Uterus (tissue), 3 donors: ENCODE measurements at regions not wholly inside any gene's neighbourhood (a gene's known extent, or its start where the extent isn't known, plus 50 kb on each side); places are given as distances from the start of the nearest gene placed in this dataset. TPM values are rescaled to one million over a fixed set of nuclear protein-coding genes. Genes with fewer than 3 reads are reported as not detected.

Experiments used
- DNase-seq, 2 donors: peaks; one replicate each; pipeline ENCODE4 v3.0.0-alpha.2; 2019 to 2020
- H3K27ac ChIP-seq, 2 donors: fragments of 200-600 bp; sonication (generic); 1 replicate in 1 of 2; 2 replicates in 1 of 2; pipeline ENCODE4 v1.5.1; 2016 to 2018
- H3K27me3 ChIP-seq, 2 donors: fragments of 200-600 bp; sonication (generic); one replicate each; pipeline ENCODE4 v1.5.1; 2018 to 2019; ENCODE audit warnings: control low read depth in 1 of 2
- H3K36me3 ChIP-seq, 2 donors: fragments of 200-600 bp; sonication (generic); one replicate each; pipeline ENCODE4 v1.5.1; 2019; ENCODE audit warnings: control low read depth in 1 of 2
- H3K4me1 ChIP-seq, 2 donors: fragments of 200-600 bp; sonication (generic); one replicate each; pipeline ENCODE4 v1.5.1; 2018 to 2019; ENCODE audit warnings: control low read depth in 1 of 2
- H3K4me3 ChIP-seq, 2 donors: fragments of 200-600 bp; sonication (generic); 1 replicate in 1 of 2; 2 replicates in 1 of 2; pipeline ENCODE4 v1.5.1; 2018 to 2019; ENCODE audit warnings: mild to moderate bottlenecking in 1 of 2
- H3K9me3 ChIP-seq, 2 donors: fragments of 200-600 bp; sonication (generic); one replicate each; pipeline ENCODE4 v1.5.1; 2019; ENCODE audit warnings: control low read depth in 1 of 2
- CTCF ChIP-seq, 4 experiments: fragments of 200-600 bp in 2 of 4; fragments of 450-650 bp in 2 of 4; sonication (generic) in 2 of 4; IDR thresholded peaks; one replicate each; pipeline ENCODE4 v1.5.1; 2016 to 2019; ENCODE audit warnings: antibody characterized with exemption in 4 of 4, mild to moderate bottlenecking in 2 of 4, moderate library complexity in 1 of 4
- POLR2A ChIP-seq, 2 donors: fragments of 450-650 bp; IDR thresholded peaks; one replicate each; pipeline ENCODE4 v1.6.1; 2016; ENCODE audit warnings: antibody characterized with exemption in 2 of 2, mild to moderate bottlenecking in 1 of 2, moderate library complexity in 1 of 2
- intact Hi-C: fragments of 100-400 bp; cut with DNase I; formaldehyde crosslinking; loops from one replicate; pipeline ENCODE4 v1.15.1; 2023; ENCODE audit warnings: low total_unique reads
- microRNA counts, 2 donors: library from miRNA; unstranded; fragments of <30 nt; microRNA quantifications; one replicate each; lab custom pipeline; 2016 to 2017
- microRNA-seq: library from miRNA; unstranded; fragments of <30 nt; microRNA quantifications from one replicate; pipeline ENCODE4, GENCODE V29; 2016; ENCODE audit warnings: borderline microRNAs expressed, borderline replicate concordance
- small RNA-seq: library from RNA; depleted of rRNA; stranded (forward); fragments of <200 nt; gene quantifications from one replicate; pipeline ENCODE3, GENCODE V24; 2016
- donor health status: DM: yes; HTN: yes; CAD: no.

DNA sequence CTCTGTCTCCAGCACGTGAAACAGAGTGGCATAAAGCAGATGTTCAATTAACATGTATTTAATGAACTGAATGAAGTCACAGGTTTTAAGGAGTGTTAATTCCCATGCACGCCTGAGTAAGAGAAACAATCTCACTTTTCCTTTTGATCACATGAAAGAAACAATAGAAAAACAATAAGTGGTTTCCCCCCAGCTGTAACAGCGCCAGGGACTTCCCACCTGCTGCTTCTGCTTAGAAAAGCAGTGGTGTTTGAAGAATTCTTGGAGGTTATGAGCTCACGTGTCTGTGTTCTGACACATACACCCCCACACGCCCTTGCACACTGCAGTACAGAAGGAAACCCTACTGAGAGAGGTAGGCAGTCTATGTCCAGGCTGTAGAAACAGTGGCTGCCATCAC is 51.3 kb upstream of the FRMD4A start:
- Histone ChIP-seq H3K27me3 (no peaks in the 10 kb centered on the region), H3K36me3 (no peaks in the 10 kb centered on the region), H3K4me1 (no peaks in the 10 kb centered on the region), H3K4me3 (no peak overlapping the region), H3K27ac (no peak overlapping the region), H3K9me3 (no peaks in the 10 kb centered on the region)
- intact Hi-C loops, result no loop called here
- DNase-seq, result no peak
- TF ChIP-seq POLR2A (IDR thresholded peaks at IDR 0.05), result no peak
- no peak for TF ChIP-seq CTCF (IDR thresholded peaks at IDR 0.05)

DNA sequence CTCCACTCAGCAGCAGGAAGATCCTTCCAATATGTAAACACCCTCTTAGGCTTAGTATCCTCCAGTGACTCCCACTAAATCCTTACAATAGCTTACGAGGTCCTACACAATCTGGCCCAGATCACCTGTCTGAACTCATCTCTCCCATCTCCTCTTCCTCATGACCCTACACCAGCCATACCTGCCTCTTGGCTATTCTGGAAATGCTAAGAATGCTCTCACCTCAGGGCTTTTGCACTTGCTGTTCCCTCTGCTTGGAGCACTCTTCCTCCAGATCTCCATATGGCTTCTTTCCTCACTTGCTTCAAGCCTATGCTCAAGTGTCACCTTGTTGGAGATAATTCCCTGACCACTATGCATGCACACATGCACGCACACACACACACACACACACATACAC is 50.8 kb upstream of the FRMD4A start:
- TF ChIP-seq CTCF (IDR thresholded peaks at IDR 0.05), result no peak
- TF ChIP-seq POLR2A (IDR thresholded peaks at IDR 0.05), result no peak
- no peak for DNase-seq
- Histone ChIP-seq H3K4me3 (no peak overlapping the region), H3K27me3 (no peaks in the 10 kb centered on the region), H3K36me3 (no peaks in the 10 kb centered on the region), H3K27ac (no peak overlapping the region), H3K9me3 (no peaks in the 10 kb centered on the region), H3K4me1 (no peaks in the 10 kb centered on the region)
- intact Hi-C loops, result no loop called here

GRCh38 chr10:14380746-14381145 is 50.0 kb upstream of the FRMD4A start:
- H3K36me3 ChIP-seq, result no peaks in the 10 kb centered on the region
- H3K27ac ChIP-seq, result no peak overlapping the region
- H3K4me3 ChIP-seq, result no peak overlapping the region
- no peak for DNase-seq
- no peaks in the 10 kb centered on the region for H3K27me3 ChIP-seq
- TF ChIP-seq CTCF (IDR thresholded peaks at IDR 0.05), result no peak
- no peak for TF ChIP-seq POLR2A (IDR thresholded peaks at IDR 0.05)
- H3K9me3 ChIP-seq, result no peaks in the 10 kb centered on the region
- H3K4me1 ChIP-seq, result no peaks in the 10 kb centered on the region
- intact Hi-C loops, result no loop called here

MicroRNAs encoded in the stretch of these regions (microRNA counts, 767-probe panel; counts per million panel counts)
- microRNA hsa-miR-1265 (lab: Ali Mortazavi, UCI), result 0 counts per million in 2 donors

Small RNA genes in the stretch of these regions (microRNA-seq; reads per million reads assigned to microRNA genes)
- not detected for gene MIR1265
- gene MIR4293, result not detected

Small RNA genes in the stretch of these regions (small RNA-seq; reads per million reads assigned to genes)
- gene MIR1265 (not detected), gene MIR4293 (not detected)
